ENCODE measurements at regions not wholly inside any gene's neighbourhood (a gene's known extent, or its start where the extent isn't known, plus 50 kb on each side); places are given as distances from the start of the nearest gene placed in this dataset.

- no peak overlapping the region for H3K27ac ChIP-seq (ENCODE audit: insufficient read depth, low read depth, low read length)
- BruUV-seq (replicated peaks), result no TSS peak
- no peaks in the 10 kb centered on the region for H4K20me1 ChIP-seq (replicated peaks; ENCODE audit: control insufficient read depth, extremely low read depth, insufficient read depth, low read length)
- ChIA-PET CTCF (no interaction called here), POLR2A (no interaction called here)
- no peak for DNase-seq (ENCODE audit: low read depth, low spot score)
- no peaks in the 10 kb centered on the region for H3K27me3 ChIP-seq (ENCODE audit: control insufficient read depth in 2 of 2, insufficient read depth in 2 of 2, low read length in 2 of 2)
- H3K36me3 ChIP-seq (ENCODE audit: control insufficient read depth in 2 of 2, extremely low read depth in 1 of 2, insufficient read depth in 2 of 2, low read length in 2 of 2), result no peaks in the 10 kb centered on the region
- H3K9me3 ChIP-seq (replicated peaks; ENCODE audit: control insufficient read depth, insufficient read depth, low read length), result no peaks in the 10 kb centered on the region
- dilution Hi-C loops (cut with MboI; ENCODE audit: extremely low pct_ligation_motif_present, low sequenced_read_pairs) (no loop called here), intact Hi-C loops (cut with micrococcal nuclease) (no loop called here)
- H2AFZ ChIP-seq (ENCODE audit: low read depth, low read length), result no peak overlapping the region
- no peak overlapping the region for H3K4me2 ChIP-seq (ENCODE audit: insufficient read depth, low read length)
- H3K9ac ChIP-seq (replicated peaks; ENCODE audit: extremely low read depth, insufficient read depth, low read length), result no peak overlapping the region
- H3K4me1 ChIP-seq (ENCODE audit: control insufficient read depth, extremely low read depth, insufficient read depth, low read length), result no peaks in the 10 kb centered on the region
- TF ChIP-seq MYC (IDR thresholded peaks at IDR 0.05; ENCODE audit: low read depth, low read length), result no peak
- TF ChIP-seq GATA2 (IDR thresholded peaks at IDR 0.05; ENCODE audit: insufficient read depth, insufficient read length, low read depth, low read length), result no peak
- TF ChIP-seq, protein P1, sequence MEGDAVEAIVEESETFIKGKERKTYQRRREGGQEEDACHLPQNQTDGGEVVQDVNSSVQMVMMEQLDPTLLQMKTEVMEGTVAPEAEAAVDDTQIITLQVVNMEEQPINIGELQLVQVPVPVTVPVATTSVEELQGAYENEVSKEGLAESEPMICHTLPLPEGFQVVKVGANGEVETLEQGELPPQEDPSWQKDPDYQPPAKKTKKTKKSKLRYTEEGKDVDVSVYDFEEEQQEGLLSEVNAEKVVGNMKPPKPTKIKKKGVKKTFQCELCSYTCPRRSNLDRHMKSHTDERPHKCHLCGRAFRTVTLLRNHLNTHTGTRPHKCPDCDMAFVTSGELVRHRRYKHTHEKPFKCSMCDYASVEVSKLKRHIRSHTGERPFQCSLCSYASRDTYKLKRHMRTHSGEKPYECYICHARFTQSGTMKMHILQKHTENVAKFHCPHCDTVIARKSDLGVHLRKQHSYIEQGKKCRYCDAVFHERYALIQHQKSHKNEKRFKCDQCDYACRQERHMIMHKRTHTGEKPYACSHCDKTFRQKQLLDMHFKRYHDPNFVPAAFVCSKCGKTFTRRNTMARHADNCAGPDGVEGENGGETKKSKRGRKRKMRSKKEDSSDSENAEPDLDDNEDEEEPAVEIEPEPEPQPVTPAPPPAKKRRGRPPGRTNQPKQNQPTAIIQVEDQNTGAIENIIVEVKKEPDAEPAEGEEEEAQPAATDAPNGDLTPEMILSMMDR (IDR thresholded peaks at IDR 0.05; ENCODE audit: extremely low read depth in 1 of 2, insufficient read depth in 1 of 2, low read depth in 1 of 2, low read length in 2 of 2), result no peak
- no peak for TF ChIP-seq EZH2 (IDR thresholded peaks at IDR 0.05; ENCODE audit: borderline replicate concordance, low read depth, low read length, severe bottlenecking)
- no peak for TF ChIP-seq JUN (IDR thresholded peaks at IDR 0.05; ENCODE audit: borderline replicate concordance, insufficient read depth, insufficient read length, low read depth)
- TF ChIP-seq FOS (IDR thresholded peaks at IDR 0.05; ENCODE audit: borderline replicate concordance, insufficient read depth, low read length), result no peak
- no peak for TF ChIP-seq POLR2A (IDR thresholded peaks at IDR 0.05; ENCODE audit: low read depth, low read length)
- TF ChIP-seq POLR2AphosphoS5 (IDR thresholded peaks at IDR 0.05; ENCODE audit: insufficient read depth, low read depth, low read length), result no peak
- TF ChIP-seq, protein P2, sequence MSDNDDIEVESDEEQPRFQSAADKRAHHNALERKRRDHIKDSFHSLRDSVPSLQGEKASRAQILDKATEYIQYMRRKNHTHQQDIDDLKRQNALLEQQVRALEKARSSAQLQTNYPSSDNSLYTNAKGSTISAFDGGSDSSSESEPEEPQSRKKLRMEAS (IDR thresholded peaks at IDR 0.05; ENCODE audit: insufficient read depth, insufficient read length), result no peak
- FAIRE-seq, result no peak
- no peak overlapping the region for H3K4me3 ChIP-seq (replicated peaks in 1 of 3; ENCODE audit: insufficient read depth in 1 of 3, low read depth in 1 of 3, low read length in 3 of 3)
- H3K79me2 ChIP-seq (ENCODE audit: control insufficient read depth, insufficient read depth, low read length), result no peaks in the 10 kb centered on the region
- no peaks in the 10 kb centered on the region for H3K9me1 ChIP-seq (replicated peaks; ENCODE audit: control insufficient read depth, extremely low read depth, insufficient read depth, low read length)
These were observed 1353.4 kb downstream of the GRIK2 start for GRCh38 chr6:102746941-102747340.

All from endothelial cell of umbilical vein (primary cell).